HUES6 (cell line): ENCODE measurements at regions not wholly inside any gene's neighbourhood (a gene's known extent, or its start where the extent isn't known, plus 50 kb on each side); places are given as distances from the start of the nearest gene placed in this dataset.

Experiments
- H3K27ac ChIP-seq: 2 replicates; pipeline ENCODE4 v1.7.0; 2013; ENCODE audit warnings: low read depth, mild to moderate bottlenecking, low read length, inconsistent platforms
- H3K27me3 ChIP-seq: 2 replicates; pipeline ENCODE4 v1.6.1; 2013; ENCODE audit warnings: low read length; ENCODE audit not compliant: control insufficient read depth, insufficient read depth
- H3K36me3 ChIP-seq: 2 replicates; pipeline ENCODE4 v1.6.1; 2013; ENCODE audit warnings: low read length; ENCODE audit not compliant: control insufficient read depth, insufficient read depth
- H3K4me1 ChIP-seq: 2 replicates; pipeline ENCODE4 v1.6.1; 2013; ENCODE audit warnings: low read length; ENCODE audit not compliant: control insufficient read depth, insufficient read depth
- H3K4me3 ChIP-seq: 2 replicates; pipeline ENCODE4 v1.5.1; 2013; ENCODE audit warnings: low read depth, low read length
- H3K9ac ChIP-seq: one replicate; pipeline ENCODE4 v1.6.1; 2013; ENCODE audit warnings: mild to moderate bottlenecking, low read length
- H3K9me3 ChIP-seq: 2 replicates; pipeline ENCODE4 v1.6.1; 2013; ENCODE audit warnings: low read depth, low read length; ENCODE audit not compliant: control insufficient read depth, insufficient read depth

- Histone ChIP-seq H3K9me3 (no peaks in the 10 kb centered on the region), H3K27ac (no peak overlapping the region), H3K27me3 (no peaks in the 10 kb centered on the region), H3K36me3 (no peaks in the 10 kb centered on the region), H3K4me1 (no peaks in the 10 kb centered on the region), H3K4me3 (no peak overlapping the region), H3K9ac (no peak overlapping the region)
Measured at GRCh38 chr4:60134099-60134498, 1066.0 kb upstream of the ADGRL3 start.

DNA sequence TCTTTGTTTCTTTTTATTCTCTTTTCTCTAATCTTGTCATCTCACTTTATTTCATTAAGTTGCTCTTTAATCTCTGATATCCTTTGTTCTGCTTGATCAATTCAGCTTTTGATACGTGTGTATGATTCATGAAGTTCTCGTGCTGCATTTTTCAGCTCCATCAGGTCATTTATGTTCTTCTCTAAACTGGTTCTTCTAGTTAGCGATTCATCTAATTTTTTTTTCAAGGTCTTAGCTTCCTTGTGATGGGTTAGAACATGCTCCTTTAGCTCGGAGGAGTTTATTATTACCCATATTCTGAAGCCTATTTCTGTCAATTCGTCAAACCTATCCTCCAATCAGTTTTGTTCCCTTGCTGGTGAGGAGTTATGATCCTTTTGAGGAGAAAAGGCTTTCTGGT, 1045.0 kb upstream of the ADGRL3 start:
- Histone ChIP-seq H3K36me3 (no peaks in the 10 kb centered on the region), H3K9ac (no peak overlapping the region), H3K4me1 (no peaks in the 10 kb centered on the region), H3K27me3 (no peaks in the 10 kb centered on the region), H3K9me3 (peaks cover 4% of the 10 kb centered on the region; the same call in 1 of the 2 replicates), H3K4me3 (no peak overlapping the region), H3K27ac (no peak overlapping the region)

DNA sequence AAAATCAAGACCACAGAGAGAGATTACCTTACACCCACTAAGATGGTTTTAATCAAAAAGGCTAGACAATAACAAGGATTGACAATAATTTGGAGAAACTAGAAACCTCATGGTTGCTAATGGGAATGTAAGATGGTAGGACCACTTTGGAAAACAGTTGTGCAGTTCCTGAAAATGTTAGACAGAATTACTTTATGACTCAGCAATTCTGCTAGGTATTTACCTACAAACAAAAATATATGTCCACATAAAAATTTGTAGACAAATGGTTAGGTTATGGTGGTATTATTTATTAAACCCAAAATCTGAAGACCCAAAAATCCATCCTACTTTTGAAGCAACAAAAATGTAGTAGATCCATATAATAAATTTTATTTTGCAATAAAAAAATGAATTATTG, 1027.0 kb upstream of the ADGRL3 start:
- Histone ChIP-seq H3K27ac (no peak overlapping the region), H3K36me3 (no peaks in the 10 kb centered on the region), H3K4me1 (no peaks in the 10 kb centered on the region), H3K9me3 (no peaks in the 10 kb centered on the region), H3K4me3 (no peak overlapping the region), H3K27me3 (no peaks in the 10 kb centered on the region), H3K9ac (no peak overlapping the region)

- no peaks in the 10 kb centered on the region for H3K4me1 ChIP-seq
- no peaks in the 10 kb centered on the region for H3K27me3 ChIP-seq
- H3K9me3 ChIP-seq, result no peaks in the 10 kb centered on the region
- H3K9ac ChIP-seq, result no peak overlapping the region
- no peak overlapping the region for H3K4me3 ChIP-seq
- H3K36me3 ChIP-seq, result no peaks in the 10 kb centered on the region
- H3K27ac ChIP-seq, result no peak overlapping the region
Measured at GRCh38 chr4:60173718-60174117, 1026.4 kb upstream of the ADGRL3 start.

- no peaks in the 10 kb centered on the region for H3K27me3 ChIP-seq
- H3K4me3 ChIP-seq, result no peak overlapping the region
- no peak overlapping the region for H3K27ac ChIP-seq
- H3K9me3 ChIP-seq, result no peaks in the 10 kb centered on the region
- no peak overlapping the region for H3K9ac ChIP-seq
- no peaks in the 10 kb centered on the region for H3K4me1 ChIP-seq
- no peaks in the 10 kb centered on the region for H3K36me3 ChIP-seq
Measured at GRCh38 chr4:60175241-60175640, 1024.9 kb upstream of the ADGRL3 start.

- H3K9ac ChIP-seq, result no peak overlapping the region
- no peaks in the 10 kb centered on the region for H3K27me3 ChIP-seq
- peaks cover 2% of the 10 kb centered on the region; the same call in 1 of the 2 replicates for H3K9me3 ChIP-seq
- H3K4me3 ChIP-seq, result no peak overlapping the region
- no peak overlapping the region for H3K27ac ChIP-seq
- H3K36me3 ChIP-seq, result no peaks in the 10 kb centered on the region
- no peaks in the 10 kb centered on the region for H3K4me1 ChIP-seq
Measured at GRCh38 chr4:60187428-60187827, 1012.7 kb upstream of the ADGRL3 start.

GRCh38 chr4:60189286-60189685, 1010.8 kb upstream of the ADGRL3 start:
- H3K36me3 ChIP-seq, result no peaks in the 10 kb centered on the region
- no peak overlapping the region for H3K27ac ChIP-seq
- H3K9ac ChIP-seq, result no peak overlapping the region
- H3K9me3 ChIP-seq, result peaks cover 2% of the 10 kb centered on the region; the same call in 1 of the 2 replicates
- no peaks in the 10 kb centered on the region for H3K4me1 ChIP-seq
- H3K4me3 ChIP-seq, result no peak overlapping the region
- no peaks in the 10 kb centered on the region for H3K27me3 ChIP-seq

DNA sequence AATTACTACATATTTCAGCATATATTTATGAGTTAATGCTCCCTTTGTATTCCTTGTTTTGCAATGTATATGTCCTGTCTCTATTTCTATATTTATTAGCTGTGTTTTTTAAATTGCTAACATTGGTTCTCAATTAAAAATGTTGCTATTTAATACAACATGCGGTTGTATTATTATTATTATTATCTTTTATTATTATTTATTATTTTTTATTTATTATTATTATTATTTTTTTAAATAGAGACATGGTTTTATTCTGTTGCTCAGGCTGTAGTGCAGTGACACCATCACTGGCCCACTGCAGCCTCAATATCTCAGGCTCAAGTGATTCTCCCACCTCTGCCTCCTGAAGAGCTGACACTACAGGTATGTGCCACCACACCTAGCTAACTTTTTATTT, 1005.9 kb upstream of the ADGRL3 start:
- Histone ChIP-seq H3K4me1 (no peaks in the 10 kb centered on the region), H3K27me3 (no peaks in the 10 kb centered on the region), H3K9me3 (peaks cover 2% of the 10 kb centered on the region; the same call in 1 of the 2 replicates), H3K9ac (no peak overlapping the region), H3K4me3 (no peak overlapping the region), H3K27ac (no peak overlapping the region), H3K36me3 (no peaks in the 10 kb centered on the region)

GRCh38 chr4:60195256-60195655, 1004.9 kb upstream of the ADGRL3 start:
- H3K36me3 ChIP-seq, result no peaks in the 10 kb centered on the region
- no peak overlapping the region for H3K9ac ChIP-seq
- no peak overlapping the region for H3K4me3 ChIP-seq
- H3K27ac ChIP-seq, result no peak overlapping the region
- peaks cover 2% of the 10 kb centered on the region; the same call in 1 of the 2 replicates for H3K9me3 ChIP-seq
- H3K4me1 ChIP-seq, result no peaks in the 10 kb centered on the region
- H3K27me3 ChIP-seq, result no peaks in the 10 kb centered on the region

DNA sequence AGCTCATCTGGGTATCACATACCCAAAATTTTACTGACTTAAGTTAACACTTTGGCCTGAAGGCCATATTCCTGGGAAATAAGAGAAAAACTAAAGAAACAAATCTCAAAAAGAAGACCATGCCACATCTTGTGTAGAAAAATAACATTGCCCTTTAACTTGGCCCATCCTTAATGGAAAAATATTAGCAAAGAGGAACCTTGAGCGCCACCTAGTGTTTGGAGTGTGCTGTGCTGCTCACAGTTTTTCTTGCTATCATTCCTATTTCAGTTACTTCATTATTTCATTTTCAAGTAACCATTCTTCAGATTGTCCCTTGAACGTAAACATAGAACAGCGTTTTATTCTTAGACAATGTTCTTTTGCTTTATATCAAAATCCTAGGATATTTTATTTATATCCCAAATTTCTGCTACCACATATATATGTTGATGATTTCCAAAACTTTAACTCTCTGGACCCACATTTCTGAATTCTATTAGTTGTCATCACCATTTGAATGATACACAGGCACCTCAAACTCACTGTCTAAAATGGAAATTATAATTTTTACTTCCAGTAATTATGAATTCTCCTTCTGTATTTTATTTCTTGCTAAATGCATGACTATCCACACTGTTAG, 999.0 kb upstream of the ADGRL3 start:
- H3K9me3 ChIP-seq, result no peaks in the 10 kb centered on the region
- H3K27me3 ChIP-seq, result no peaks in the 10 kb centered on the region
- H3K36me3 ChIP-seq, result no peaks in the 10 kb centered on the region
- no peak overlapping the region for H3K27ac ChIP-seq
- no peak overlapping the region for H3K4me3 ChIP-seq
- H3K4me1 ChIP-seq, result no peaks in the 10 kb centered on the region
- H3K9ac ChIP-seq, result no peak overlapping the region

- Histone ChIP-seq H3K9me3 (peaks cover 13% of the 10 kb centered on the region), H3K36me3 (no peaks in the 10 kb centered on the region), H3K27me3 (no peaks in the 10 kb centered on the region), H3K27ac (no peak overlapping the region), H3K9ac (no peak overlapping the region), H3K4me1 (no peaks in the 10 kb centered on the region), H3K4me3 (no peak overlapping the region)
Measured at GRCh38 chr4:60209588-60209987, 990.5 kb upstream of the ADGRL3 start.

GRCh38 chr4:60215906-60216305, 984.2 kb upstream of the ADGRL3 start:
- Histone ChIP-seq H3K36me3 (no peaks in the 10 kb centered on the region), H3K27ac (no peak overlapping the region), H3K9ac (no peak overlapping the region), H3K27me3 (no peaks in the 10 kb centered on the region), H3K4me3 (no peak overlapping the region), H3K4me1 (no peaks in the 10 kb centered on the region), H3K9me3 (no peaks in the 10 kb centered on the region)
